HG03103 (cell line): ENCODE measurements at regions not wholly inside any gene's neighbourhood (a gene's known extent, or its start where the extent isn't known, plus 50 kb on each side); places are given as distances from the start of the nearest gene placed in this dataset.

Experiments
- ATAC-seq: cut with Tn5 transposase; IDR thresholded peaks from one replicate; pipeline ENCODE4 v1.9.1; 2021; ENCODE audit warnings: low read depth; ENCODE audit not compliant: unreplicated experiment

GRCh38 chr6:80402266-80402665, 295.8 kb downstream of the BCKDHB start:
- ATAC-seq: no peak
